A673 (cell line): ENCODE measurements at regions not wholly inside any gene's neighbourhood (a gene's known extent, or its start where the extent isn't known, plus 50 kb on each side); places are given as distances from the start of the nearest gene placed in this dataset.

Source experiments
- BruUV-seq: library from RNA; stranded (reverse); fragments of 400-500 nt; replicated peaks from 2 replicates; lab custom pipeline; 2021; lab: Mats Ljungman, UMichigan
- CTCF ChIA-PET: fragments of 300-600 bp; sonication (Branson Sonifier 250); formaldehyde crosslinking; loops from one replicate; lab custom pipeline; 2022; ENCODE audit warnings: antibody characterized with exemption; lab: Charles Lee
- POLR2A ChIA-PET: fragments of 300-600 bp; sonication (Branson Sonifier 250); formaldehyde crosslinking; loops from one replicate; lab custom pipeline; 2022; ENCODE audit warnings: antibody characterized with exemption; ENCODE audit not compliant: low non-redundant PET; lab: Charles Lee
- DNase-seq: peaks from one replicate; pipeline ENCODE4 v3.0.0-alpha.2; 2015; ENCODE audit warnings: low spot score
- H3K27ac ChIP-seq: fragments of 200-600 bp; sonication (generic); 2 replicates; pipeline ENCODE4 v1.5.1; 2016; ENCODE audit warnings: mixed run types, low read depth, mild to moderate bottlenecking, mixed read lengths, antibody characterized with exemption, low read length; ENCODE audit not compliant: poor library complexity, severe bottlenecking
- H3K27me3 ChIP-seq: fragments of 200-600 bp; sonication (generic); replicated peaks from 2 replicates; pipeline ENCODE4 v1.6.1; 2017; ENCODE audit warnings: mixed run types, low read depth, mild to moderate bottlenecking, mixed read lengths, antibody characterized with exemption, low read length; ENCODE audit not compliant: insufficient read depth, poor library complexity
- H3K36me3 ChIP-seq: fragments of 200-600 bp; sonication (generic); 2 replicates; pipeline ENCODE4 v1.6.1; 2016; ENCODE audit warnings: mixed run types, mild to moderate bottlenecking, mixed read lengths, antibody characterized with exemption, low read length; ENCODE audit not compliant: insufficient read depth, poor library complexity, severe bottlenecking
- H3K4me1 ChIP-seq: fragments of 200-600 bp; sonication (generic); 2 replicates; pipeline ENCODE4 v1.6.1; 2017; ENCODE audit warnings: mixed run types, mild to moderate bottlenecking, mixed read lengths, antibody characterized with exemption, low read length; ENCODE audit not compliant: insufficient read depth, poor library complexity, severe bottlenecking
- H3K4me3 ChIP-seq: fragments of 200-600 bp; sonication (generic); 2 replicates; pipeline ENCODE4 v1.5.1; 2016; ENCODE audit warnings: low read depth, mixed run types, mild to moderate bottlenecking, mixed read lengths, low read length; ENCODE audit not compliant: poor library complexity, severe bottlenecking
- H3K9me3 ChIP-seq: fragments of 200-600 bp; sonication (generic); 2 replicates; pipeline ENCODE4 v1.6.1; 2016; ENCODE audit warnings: mixed run types, low read depth, mild to moderate bottlenecking, mixed read lengths, antibody characterized with exemption, low read length; ENCODE audit not compliant: poor library complexity, severe bottlenecking
- EZH2 ChIP-seq: fragments of 200-600 bp; sonication (generic); IDR thresholded peaks from 2 replicates; pipeline ENCODE4 v1.6.1; 2017; ENCODE audit warnings: borderline replicate concordance, low read depth, mild to moderate bottlenecking, mixed read lengths, antibody characterized with exemption, low read length; ENCODE audit not compliant: poor library complexity, severe bottlenecking
- intact Hi-C: fragments of 100-400 bp; cut with micrococcal nuclease; formaldehyde crosslinking; loops from one replicate; pipeline ENCODE4 v1.10.0; 2022; ENCODE audit not compliant: unreplicated experiment
- TF ChIP-seq, protein P1 (sequence below): fragments of 300-800, 200-600 bp; sonication (generic); conservative IDR thresholded peaks from 2 replicates; pipeline ENCODE4 v1.5.1; 2017; ENCODE audit warnings: low read depth, mild to moderate bottlenecking, antibody characterized with exemption, low read length, moderate library complexity, mixed read lengths

DNA sequence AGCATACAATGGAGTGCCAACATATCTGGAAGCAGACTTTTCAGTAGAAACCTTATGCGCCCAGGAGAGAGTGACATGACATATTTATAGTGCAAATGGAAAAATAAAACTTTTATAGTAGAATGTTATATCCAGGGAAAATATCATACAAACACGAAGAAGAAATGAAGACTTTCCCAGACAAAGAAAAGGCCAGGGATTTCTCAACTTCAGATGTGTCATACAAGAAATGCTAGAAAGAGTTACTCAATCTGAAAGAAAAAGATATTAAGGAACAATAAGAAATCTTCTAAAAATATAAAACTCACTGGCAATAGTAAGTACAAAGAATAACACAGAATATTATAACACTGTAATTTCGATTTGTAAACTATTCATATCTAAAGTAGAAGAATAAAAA lies 1269.3 kb downstream of the GRIK2 start:
- intact Hi-C loops, result no loop called here
- DNase-seq, result no peak
- Histone ChIP-seq H3K27me3 (no peaks in the 10 kb centered on the region), H3K9me3 (no peaks in the 10 kb centered on the region), H3K4me3 (no peak overlapping the region), H3K36me3 (no peaks in the 10 kb centered on the region), H3K27ac (no peak overlapping the region), H3K4me1 (no peaks in the 10 kb centered on the region)
- TF ChIP-seq EZH2, result no peak
- TF ChIP-seq, protein P1, sequence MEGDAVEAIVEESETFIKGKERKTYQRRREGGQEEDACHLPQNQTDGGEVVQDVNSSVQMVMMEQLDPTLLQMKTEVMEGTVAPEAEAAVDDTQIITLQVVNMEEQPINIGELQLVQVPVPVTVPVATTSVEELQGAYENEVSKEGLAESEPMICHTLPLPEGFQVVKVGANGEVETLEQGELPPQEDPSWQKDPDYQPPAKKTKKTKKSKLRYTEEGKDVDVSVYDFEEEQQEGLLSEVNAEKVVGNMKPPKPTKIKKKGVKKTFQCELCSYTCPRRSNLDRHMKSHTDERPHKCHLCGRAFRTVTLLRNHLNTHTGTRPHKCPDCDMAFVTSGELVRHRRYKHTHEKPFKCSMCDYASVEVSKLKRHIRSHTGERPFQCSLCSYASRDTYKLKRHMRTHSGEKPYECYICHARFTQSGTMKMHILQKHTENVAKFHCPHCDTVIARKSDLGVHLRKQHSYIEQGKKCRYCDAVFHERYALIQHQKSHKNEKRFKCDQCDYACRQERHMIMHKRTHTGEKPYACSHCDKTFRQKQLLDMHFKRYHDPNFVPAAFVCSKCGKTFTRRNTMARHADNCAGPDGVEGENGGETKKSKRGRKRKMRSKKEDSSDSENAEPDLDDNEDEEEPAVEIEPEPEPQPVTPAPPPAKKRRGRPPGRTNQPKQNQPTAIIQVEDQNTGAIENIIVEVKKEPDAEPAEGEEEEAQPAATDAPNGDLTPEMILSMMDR, result no peak
- ChIA-PET POLR2A (no interaction called here), CTCF (no interaction called here)
- BruUV-seq, result no TSS peak

DNA sequence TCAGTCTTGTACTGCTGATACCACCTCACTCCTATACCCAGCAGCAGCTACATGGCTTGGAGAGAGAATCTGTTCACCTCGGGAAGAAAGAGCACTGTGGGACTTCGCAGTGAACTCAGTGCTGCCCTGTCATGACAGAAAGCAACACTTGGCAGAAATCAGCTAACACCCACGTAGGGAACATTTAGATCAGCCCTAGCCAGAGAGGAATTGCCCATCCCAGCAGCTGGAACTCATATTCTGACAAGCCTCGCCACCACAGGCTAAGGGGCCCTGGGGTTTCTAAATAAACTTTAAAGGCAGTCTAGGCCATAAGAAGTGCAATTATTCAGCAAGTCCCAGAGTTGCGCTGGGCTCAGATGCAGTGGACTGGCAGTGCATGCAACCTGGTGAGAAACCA lies 1266.8 kb downstream of the GRIK2 start:
- POLR2A ChIA-PET, result no interaction called here
- no TSS peak for BruUV-seq
- no peaks in the 10 kb centered on the region for H3K4me1 ChIP-seq
- H3K9me3 ChIP-seq, result no peaks in the 10 kb centered on the region
- CTCF ChIA-PET, result no interaction called here
- no peaks in the 10 kb centered on the region for H3K27me3 ChIP-seq
- H3K27ac ChIP-seq, result no peak overlapping the region
- no peak overlapping the region for H3K4me3 ChIP-seq
- no peak for TF ChIP-seq EZH2
- TF ChIP-seq, protein P1, result no peak
- no peaks in the 10 kb centered on the region for H3K36me3 ChIP-seq
- intact Hi-C loops, result no loop called here
- no peak for DNase-seq

DNA sequence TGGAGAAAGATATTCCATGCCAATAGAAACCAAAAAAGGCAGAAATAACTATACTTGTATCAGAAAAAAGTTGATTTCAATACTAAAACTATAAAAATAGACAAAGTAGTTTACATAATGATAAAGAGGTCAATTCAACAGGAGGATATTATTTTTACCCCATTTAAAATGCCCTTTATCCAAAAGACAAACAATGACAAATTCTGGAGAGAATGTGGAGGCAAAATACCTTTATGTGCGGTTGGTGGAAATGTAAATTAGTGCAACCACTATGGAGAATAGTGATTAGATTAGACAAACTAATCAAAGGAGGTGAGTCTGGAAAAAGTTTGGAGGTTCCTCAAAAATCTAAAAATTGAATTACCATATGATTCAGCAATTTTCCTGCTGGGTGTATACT lies 1262.3 kb downstream of the GRIK2 start:
- intact Hi-C loops, result no loop called here
- Histone ChIP-seq H3K36me3 (no peaks in the 10 kb centered on the region), H3K4me3 (no peak overlapping the region), H3K27ac (no peak overlapping the region), H3K27me3 (no peaks in the 10 kb centered on the region), H3K4me1 (no peaks in the 10 kb centered on the region), H3K9me3 (no peaks in the 10 kb centered on the region)
- DNase-seq, result no peak
- ChIA-PET POLR2A (no interaction called here), CTCF (no interaction called here)
- BruUV-seq, result no TSS peak
- TF ChIP-seq, protein P1, result no peak
- no peak for TF ChIP-seq EZH2
